Spleen (tissue), 7 donors: ENCODE measurements at regions not wholly inside any gene's neighbourhood (a gene's known extent, or its start where the extent isn't known, plus 50 kb on each side); places are given as distances from the start of the nearest gene placed in this dataset.

Experiments used
- CTCF ChIP-seq, 11 experiments: fragments of 200-600 bp in 7 of 11; fragments of 450-650 bp in 4 of 11; sonication (generic) in 4 of 11; IDR thresholded peaks in 8 of 11; conservative IDR thresholded peaks in 3 of 11; 1 replicate in 7 of 11; 2 replicates in 4 of 11; pipeline versions ENCODE4 v1.4.0 to v1.8.0; 2016 to 2021; ENCODE audit warnings: antibody characterized with exemption in 11 of 11, inconsistent platforms in 4 of 11, mild to moderate bottlenecking in 1 of 11
- POLR2A ChIP-seq, 3 donors: fragments of 450-650 bp; IDR thresholded peaks; one replicate each; pipeline ENCODE4 v1.5.1; 2017; ENCODE audit warnings: antibody characterized with exemption in 3 of 3, mild to moderate bottlenecking in 1 of 3
- donor health status: DM: no; HTN: no; CAD: no; lungs with moderate emphysema.
- donor health status: DM: no; HTN: no; CAD: no.
- donor health status: DM: no; HTN: no; CAD: no.

GRCh38 chr18:1994471-1994870, 576.8 kb downstream of the METTL4 start:
- TF ChIP-seq CTCF (IDR thresholded peaks at IDR 0.05 in 8 of 11, conservative IDR thresholded peaks at IDR 0.05 in 3 of 11) (no peak), POLR2A (IDR thresholded peaks at IDR 0.05) (no peak)
